Osteoblast (primary cell): ENCODE measurements at regions not wholly inside any gene's neighbourhood (a gene's known extent, or its start where the extent isn't known, plus 50 kb on each side); places are given as distances from the start of the nearest gene placed in this dataset.

Source experiments
- DNase-seq: peaks from one replicate; pipeline ENCODE4 v3.0.0; 2011; ENCODE audit warnings: low spot score, mixed read lengths; ENCODE audit not compliant: insufficient read length; ENCODE audit errors: missing footprints
- H2AFZ ChIP-seq: 2 replicates; pipeline ENCODE4 v1.6.0; 2011; ENCODE audit warnings: mild to moderate bottlenecking, low read length
- H3K27ac ChIP-seq: 2 replicates; pipeline ENCODE4 v1.5.1; 2011; ENCODE audit warnings: mild to moderate bottlenecking, low read depth, low read length, moderate library complexity
- H3K27me3 ChIP-seq: 2 replicates; pipeline ENCODE4 v1.6.0; 2012; ENCODE audit warnings: mild to moderate bottlenecking, control low read depth, inconsistent platforms, low read length, moderate library complexity; ENCODE audit not compliant: insufficient read depth
- H3K36me3 ChIP-seq: 2 replicates; pipeline ENCODE4 v1.5.1; 2011; ENCODE audit warnings: mild to moderate bottlenecking, low read length, control low read depth, moderate library complexity; ENCODE audit not compliant: insufficient read depth
- H3K4me1 ChIP-seq: 2 replicates; pipeline ENCODE4 v1.5.1; 2011; ENCODE audit warnings: mild to moderate bottlenecking, low read length, control low read depth, moderate library complexity; ENCODE audit not compliant: insufficient read depth
- H3K4me2 ChIP-seq: 2 replicates; pipeline ENCODE4 v1.6.0; 2011; ENCODE audit warnings: mild to moderate bottlenecking, low read length; ENCODE audit not compliant: insufficient read depth
- H3K4me3 ChIP-seq: fragments of 200-600 bp; sonication (generic); 3 replicates; pipeline ENCODE4 v1.5.1; 2012; ENCODE audit warnings: mild to moderate bottlenecking, low read length, inconsistent platforms; ENCODE audit not compliant: insufficient read depth
- H3K79me2 ChIP-seq: 2 replicates; pipeline ENCODE4 v1.6.0; 2012; ENCODE audit warnings: mild to moderate bottlenecking, low read length, control low read depth, inconsistent platforms; ENCODE audit not compliant: insufficient read depth
- H3K9me3 ChIP-seq: 2 replicates; pipeline ENCODE4 v1.5.1; 2011; ENCODE audit warnings: low read depth, low read length, control low read depth
- H4K20me1 ChIP-seq: 2 replicates; pipeline ENCODE4 v1.6.0; 2012; ENCODE audit warnings: mild to moderate bottlenecking, low read length, control low read depth; ENCODE audit not compliant: insufficient read depth
- TF ChIP-seq, protein P1 (sequence below): IDR thresholded peaks from 2 replicates; pipeline ENCODE4 v1.5.1; 2011; ENCODE audit warnings: mild to moderate bottlenecking, low read depth, low read length, moderate library complexity; ENCODE audit errors: extremely low read depth

DNA sequence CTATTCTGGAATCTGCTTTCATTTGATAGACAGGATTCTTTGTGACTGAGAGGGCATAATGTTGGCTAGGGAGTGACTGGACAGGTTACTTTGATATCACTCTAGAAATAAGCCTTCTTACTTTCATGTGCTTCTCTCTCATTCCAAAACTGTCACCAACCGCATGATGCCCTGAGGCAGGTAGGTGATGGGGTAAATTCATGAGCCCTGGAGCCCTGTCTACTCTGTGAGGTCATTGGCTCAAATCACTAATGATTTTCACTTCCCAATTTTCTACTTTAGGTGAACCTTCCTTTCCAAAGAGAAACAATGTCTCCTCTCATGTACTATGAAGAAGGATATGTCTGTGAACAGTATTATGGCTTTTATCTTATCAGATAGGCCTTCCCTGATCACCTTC, 596.7 kb downstream of the TUSC7 start:
- TF ChIP-seq, protein P1, sequence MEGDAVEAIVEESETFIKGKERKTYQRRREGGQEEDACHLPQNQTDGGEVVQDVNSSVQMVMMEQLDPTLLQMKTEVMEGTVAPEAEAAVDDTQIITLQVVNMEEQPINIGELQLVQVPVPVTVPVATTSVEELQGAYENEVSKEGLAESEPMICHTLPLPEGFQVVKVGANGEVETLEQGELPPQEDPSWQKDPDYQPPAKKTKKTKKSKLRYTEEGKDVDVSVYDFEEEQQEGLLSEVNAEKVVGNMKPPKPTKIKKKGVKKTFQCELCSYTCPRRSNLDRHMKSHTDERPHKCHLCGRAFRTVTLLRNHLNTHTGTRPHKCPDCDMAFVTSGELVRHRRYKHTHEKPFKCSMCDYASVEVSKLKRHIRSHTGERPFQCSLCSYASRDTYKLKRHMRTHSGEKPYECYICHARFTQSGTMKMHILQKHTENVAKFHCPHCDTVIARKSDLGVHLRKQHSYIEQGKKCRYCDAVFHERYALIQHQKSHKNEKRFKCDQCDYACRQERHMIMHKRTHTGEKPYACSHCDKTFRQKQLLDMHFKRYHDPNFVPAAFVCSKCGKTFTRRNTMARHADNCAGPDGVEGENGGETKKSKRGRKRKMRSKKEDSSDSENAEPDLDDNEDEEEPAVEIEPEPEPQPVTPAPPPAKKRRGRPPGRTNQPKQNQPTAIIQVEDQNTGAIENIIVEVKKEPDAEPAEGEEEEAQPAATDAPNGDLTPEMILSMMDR = no peak
- DNase-seq = no peak
- no peaks in the 10 kb centered on the region for H3K4me1 ChIP-seq
- H3K4me2 ChIP-seq = no peak overlapping the region
- no peaks in the 10 kb centered on the region for H3K27me3 ChIP-seq
- no peaks in the 10 kb centered on the region for H3K36me3 ChIP-seq
- no peaks in the 10 kb centered on the region for H4K20me1 ChIP-seq
- no peak overlapping the region for H3K27ac ChIP-seq
- H2AFZ ChIP-seq = no peak overlapping the region
- no peaks in the 10 kb centered on the region for H3K79me2 ChIP-seq
- H3K9me3 ChIP-seq = no peaks in the 10 kb centered on the region
- no peak overlapping the region for H3K4me3 ChIP-seq

DNA sequence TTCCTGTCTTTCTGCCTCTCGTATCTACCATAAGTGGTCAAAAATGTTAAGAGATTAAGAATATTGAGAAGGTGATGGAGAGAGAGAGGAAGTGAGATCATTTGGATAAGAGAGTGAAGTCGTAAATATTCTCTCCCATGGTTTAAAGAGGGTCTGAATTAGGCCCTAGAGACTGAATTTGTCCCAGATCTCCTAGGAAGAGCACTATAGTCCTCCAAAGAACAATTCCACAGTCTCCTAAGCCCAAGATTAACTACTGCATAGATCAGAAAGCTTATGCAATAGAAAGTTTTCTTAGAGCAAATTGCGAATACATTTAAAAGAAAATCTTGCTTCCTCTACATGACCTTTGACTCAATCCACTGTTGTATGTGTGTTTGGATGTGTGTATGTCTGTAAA, 598.8 kb downstream of the TUSC7 start:
- Histone ChIP-seq H3K27ac (no peak overlapping the region), H3K79me2 (no peaks in the 10 kb centered on the region), H3K4me2 (no peak overlapping the region), H3K4me1 (no peaks in the 10 kb centered on the region), H3K36me3 (no peaks in the 10 kb centered on the region), H2AFZ (no peak overlapping the region), H3K4me3 (no peak overlapping the region), H3K9me3 (no peaks in the 10 kb centered on the region), H4K20me1 (no peaks in the 10 kb centered on the region), H3K27me3 (no peaks in the 10 kb centered on the region)
- TF ChIP-seq, protein P1 = no peak
- no peak for DNase-seq

DNA sequence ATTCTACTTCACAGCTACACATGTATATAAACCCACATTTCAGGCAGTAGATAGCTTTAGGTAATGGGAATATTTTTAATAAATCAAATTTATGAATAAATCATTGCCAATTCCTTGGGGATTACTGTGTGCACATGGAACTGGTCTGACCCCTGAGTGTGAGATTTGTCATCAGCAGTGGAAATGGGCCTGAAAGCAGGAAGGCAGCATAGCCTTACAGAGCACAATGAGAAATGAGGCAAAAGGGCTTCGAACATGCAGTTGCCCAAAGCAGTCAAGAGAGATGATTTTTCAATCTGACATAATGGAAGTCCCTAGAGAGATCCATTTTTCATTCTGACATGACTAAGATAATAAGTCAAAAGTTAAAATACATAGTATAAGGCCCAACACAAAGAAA, 599.2 kb downstream of the TUSC7 start:
- Histone ChIP-seq H2AFZ (no peak overlapping the region), H3K27me3 (no peaks in the 10 kb centered on the region), H3K27ac (no peak overlapping the region), H3K4me1 (no peaks in the 10 kb centered on the region), H4K20me1 (no peaks in the 10 kb centered on the region), H3K4me3 (no peak overlapping the region), H3K4me2 (no peak overlapping the region), H3K79me2 (no peaks in the 10 kb centered on the region), H3K36me3 (no peaks in the 10 kb centered on the region), H3K9me3 (no peaks in the 10 kb centered on the region)
- no peak for DNase-seq
- TF ChIP-seq, protein P1 = no peak

DNA sequence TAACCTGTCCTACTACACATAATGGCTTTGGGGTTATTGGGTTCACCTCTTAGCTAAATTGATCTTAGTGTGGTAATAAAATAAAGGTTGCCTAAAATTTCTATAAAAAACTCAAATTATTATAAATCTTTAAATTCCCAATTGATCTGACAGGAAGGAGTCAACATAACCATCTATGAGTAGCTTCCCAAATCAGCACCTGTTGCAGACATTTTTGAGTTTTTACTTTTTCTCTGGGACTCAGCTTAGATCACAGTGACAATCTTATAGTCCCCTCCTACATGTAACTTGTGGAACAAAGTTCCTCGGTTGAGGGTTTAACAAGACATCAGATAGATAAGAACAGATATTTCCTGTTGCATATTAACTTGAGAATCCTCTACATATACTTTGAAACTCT, 601.0 kb downstream of the TUSC7 start:
- no peak overlapping the region for H3K4me2 ChIP-seq
- no peaks in the 10 kb centered on the region for H3K27me3 ChIP-seq
- TF ChIP-seq, protein P1 = no peak
- no peaks in the 10 kb centered on the region for H3K9me3 ChIP-seq
- H3K4me1 ChIP-seq = no peaks in the 10 kb centered on the region
- no peaks in the 10 kb centered on the region for H3K79me2 ChIP-seq
- no peak overlapping the region for H3K4me3 ChIP-seq
- no peak for DNase-seq
- no peaks in the 10 kb centered on the region for H3K36me3 ChIP-seq
- no peaks in the 10 kb centered on the region for H4K20me1 ChIP-seq
- H3K27ac ChIP-seq = no peak overlapping the region
- H2AFZ ChIP-seq = no peak overlapping the region
